ENCODE measurements at regions not wholly inside any gene's neighbourhood (a gene's known extent, or its start where the extent isn't known, plus 50 kb on each side); places are given as distances from the start of the nearest gene placed in this dataset.

DNA sequence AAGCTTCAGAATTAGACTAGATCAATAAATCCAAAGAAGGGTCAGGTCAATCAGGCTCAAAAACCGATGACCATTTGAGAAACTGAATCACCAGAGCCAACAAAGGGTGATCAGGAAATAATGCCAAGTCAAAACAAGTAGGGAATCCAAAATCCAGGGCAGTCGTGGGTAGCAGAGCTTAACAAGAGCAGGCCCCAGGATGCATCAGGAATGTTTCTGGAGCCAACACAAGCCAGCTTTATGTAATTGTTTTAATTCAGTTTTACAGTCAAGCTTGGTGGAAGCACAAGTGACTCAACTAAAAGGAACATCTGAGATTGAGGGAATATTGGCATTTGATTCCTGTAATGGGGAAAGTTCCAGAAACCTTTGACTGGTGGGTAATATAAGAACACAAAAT lies 237.9 kb upstream of the EDA2R start:
- no peak for TF ChIP-seq EP300 (IDR thresholded peaks at IDR 0.05; ENCODE audit: borderline replicate concordance)
- no peak for TF ChIP-seq CEBPB (IDR thresholded peaks at IDR 0.05)
- TF ChIP-seq FOXM1 (IDR thresholded peaks at IDR 0.05; ENCODE audit: borderline replicate concordance, low read depth), result no peak
- no peak for TF ChIP-seq TCF12 (IDR thresholded peaks at IDR 0.05; ENCODE audit: low read depth)
- no peak for TF ChIP-seq CREB1 (IDR thresholded peaks at IDR 0.05; ENCODE audit: low read depth)
- TF ChIP-seq, protein P1, sequence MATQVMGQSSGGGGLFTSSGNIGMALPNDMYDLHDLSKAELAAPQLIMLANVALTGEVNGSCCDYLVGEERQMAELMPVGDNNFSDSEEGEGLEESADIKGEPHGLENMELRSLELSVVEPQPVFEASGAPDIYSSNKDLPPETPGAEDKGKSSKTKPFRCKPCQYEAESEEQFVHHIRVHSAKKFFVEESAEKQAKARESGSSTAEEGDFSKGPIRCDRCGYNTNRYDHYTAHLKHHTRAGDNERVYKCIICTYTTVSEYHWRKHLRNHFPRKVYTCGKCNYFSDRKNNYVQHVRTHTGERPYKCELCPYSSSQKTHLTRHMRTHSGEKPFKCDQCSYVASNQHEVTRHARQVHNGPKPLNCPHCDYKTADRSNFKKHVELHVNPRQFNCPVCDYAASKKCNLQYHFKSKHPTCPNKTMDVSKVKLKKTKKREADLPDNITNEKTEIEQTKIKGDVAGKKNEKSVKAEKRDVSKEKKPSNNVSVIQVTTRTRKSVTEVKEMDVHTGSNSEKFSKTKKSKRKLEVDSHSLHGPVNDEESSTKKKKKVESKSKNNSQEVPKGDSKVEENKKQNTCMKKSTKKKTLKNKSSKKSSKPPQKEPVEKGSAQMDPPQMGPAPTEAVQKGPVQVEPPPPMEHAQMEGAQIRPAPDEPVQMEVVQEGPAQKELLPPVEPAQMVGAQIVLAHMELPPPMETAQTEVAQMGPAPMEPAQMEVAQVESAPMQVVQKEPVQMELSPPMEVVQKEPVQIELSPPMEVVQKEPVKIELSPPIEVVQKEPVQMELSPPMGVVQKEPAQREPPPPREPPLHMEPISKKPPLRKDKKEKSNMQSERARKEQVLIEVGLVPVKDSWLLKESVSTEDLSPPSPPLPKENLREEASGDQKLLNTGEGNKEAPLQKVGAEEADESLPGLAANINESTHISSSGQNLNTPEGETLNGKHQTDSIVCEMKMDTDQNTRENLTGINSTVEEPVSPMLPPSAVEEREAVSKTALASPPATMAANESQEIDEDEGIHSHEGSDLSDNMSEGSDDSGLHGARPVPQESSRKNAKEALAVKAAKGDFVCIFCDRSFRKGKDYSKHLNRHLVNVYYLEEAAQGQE (IDR thresholded peaks at IDR 0.05; ENCODE audit: low read depth), result no peak
- no peak for TF ChIP-seq EGR1 (IDR thresholded peaks at IDR 0.05)
- TF ChIP-seq ZBTB7A (IDR thresholded peaks at IDR 0.05; ENCODE audit: low read depth), result no peak
- TF ChIP-seq TAF1 (IDR thresholded peaks at IDR 0.05; ENCODE audit: low read depth), result no peak
- TF ChIP-seq RAD21 (IDR thresholded peaks at IDR 0.05; ENCODE audit: low read depth), result no peak
- no peak for TF ChIP-seq TEAD4 (IDR thresholded peaks at IDR 0.05)
- TF ChIP-seq, protein P2, sequence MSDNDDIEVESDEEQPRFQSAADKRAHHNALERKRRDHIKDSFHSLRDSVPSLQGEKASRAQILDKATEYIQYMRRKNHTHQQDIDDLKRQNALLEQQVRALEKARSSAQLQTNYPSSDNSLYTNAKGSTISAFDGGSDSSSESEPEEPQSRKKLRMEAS (IDR thresholded peaks at IDR 0.05), result no peak
- TF ChIP-seq NFIC (IDR thresholded peaks at IDR 0.05), result no peak
- TF ChIP-seq, protein P3, sequence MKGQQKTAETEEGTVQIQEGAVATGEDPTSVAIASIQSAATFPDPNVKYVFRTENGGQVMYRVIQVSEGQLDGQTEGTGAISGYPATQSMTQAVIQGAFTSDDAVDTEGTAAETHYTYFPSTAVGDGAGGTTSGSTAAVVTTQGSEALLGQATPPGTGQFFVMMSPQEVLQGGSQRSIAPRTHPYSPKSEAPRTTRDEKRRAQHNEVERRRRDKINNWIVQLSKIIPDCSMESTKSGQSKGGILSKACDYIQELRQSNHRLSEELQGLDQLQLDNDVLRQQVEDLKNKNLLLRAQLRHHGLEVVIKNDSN (IDR thresholded peaks at IDR 0.05), result no peak
- TF ChIP-seq YY1 (IDR thresholded peaks at IDR 0.05; ENCODE audit: low read depth), result no peak

DNA sequence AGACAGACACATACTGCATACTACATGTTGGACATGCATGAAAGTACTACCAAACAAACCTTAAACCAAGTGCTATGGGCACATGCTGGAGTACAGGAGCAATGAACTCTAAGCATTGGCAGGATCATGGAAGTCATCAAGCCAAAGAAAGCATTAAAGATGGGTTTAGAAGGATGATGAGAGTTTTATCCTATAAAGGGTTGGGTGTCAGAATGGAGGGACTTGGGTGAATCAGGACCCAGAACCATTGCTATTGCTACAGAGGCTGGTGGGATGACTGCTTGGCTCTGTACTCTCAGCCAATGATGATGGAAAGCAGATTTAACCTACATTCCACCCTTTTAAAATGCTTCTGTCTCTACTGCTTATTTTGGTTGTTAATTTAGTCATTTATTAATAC lies 233.9 kb upstream of the EDA2R start:
- TF ChIP-seq ZBTB7A (IDR thresholded peaks at IDR 0.05; ENCODE audit: low read depth), result no peak
- TF ChIP-seq TEAD4 (IDR thresholded peaks at IDR 0.05), result no peak
- TF ChIP-seq TAF1 (IDR thresholded peaks at IDR 0.05; ENCODE audit: low read depth), result no peak
- no peak for TF ChIP-seq EGR1 (IDR thresholded peaks at IDR 0.05)
- no peak for TF ChIP-seq CEBPB (IDR thresholded peaks at IDR 0.05)

DNA sequence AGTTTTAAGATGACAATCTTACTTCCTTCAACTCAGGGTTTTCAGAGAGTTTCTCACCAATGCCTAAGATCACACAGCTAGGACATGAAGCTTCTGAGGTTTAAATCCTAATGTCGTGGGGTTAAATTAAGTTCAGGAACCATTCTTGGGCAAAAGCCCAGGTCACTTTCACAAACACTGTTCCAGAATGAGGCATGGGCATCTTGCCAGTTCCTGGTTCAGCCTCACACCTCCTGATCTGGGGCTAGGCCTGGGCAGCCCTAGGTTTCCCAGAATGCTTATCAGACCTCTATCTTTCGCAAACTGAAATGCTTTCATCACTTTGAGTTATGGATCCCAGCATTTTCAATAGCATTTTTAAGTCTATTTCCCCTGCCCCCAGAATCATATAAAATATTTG lies 224.8 kb upstream of the EDA2R start:
- TF ChIP-seq ZBTB7A (IDR thresholded peaks at IDR 0.05; ENCODE audit: low read depth) (no peak), RAD21 (IDR thresholded peaks at IDR 0.05; ENCODE audit: low read depth) (no peak), EGR1 (IDR thresholded peaks at IDR 0.05) (no peak), FOXM1 (IDR thresholded peaks at IDR 0.05; ENCODE audit: borderline replicate concordance, low read depth) (no peak), CREB1 (IDR thresholded peaks at IDR 0.05; ENCODE audit: low read depth) (no peak), YY1 (IDR thresholded peaks at IDR 0.05; ENCODE audit: low read depth) (no peak), TAF1 (IDR thresholded peaks at IDR 0.05; ENCODE audit: low read depth) (no peak), TEAD4 (IDR thresholded peaks at IDR 0.05) (no peak), CEBPB (IDR thresholded peaks at IDR 0.05) (no peak), NFIC (IDR thresholded peaks at IDR 0.05) (no peak), EP300 (IDR thresholded peaks at IDR 0.05; ENCODE audit: borderline replicate concordance) (no peak), TCF12 (IDR thresholded peaks at IDR 0.05; ENCODE audit: low read depth) (no peak)

DNA sequence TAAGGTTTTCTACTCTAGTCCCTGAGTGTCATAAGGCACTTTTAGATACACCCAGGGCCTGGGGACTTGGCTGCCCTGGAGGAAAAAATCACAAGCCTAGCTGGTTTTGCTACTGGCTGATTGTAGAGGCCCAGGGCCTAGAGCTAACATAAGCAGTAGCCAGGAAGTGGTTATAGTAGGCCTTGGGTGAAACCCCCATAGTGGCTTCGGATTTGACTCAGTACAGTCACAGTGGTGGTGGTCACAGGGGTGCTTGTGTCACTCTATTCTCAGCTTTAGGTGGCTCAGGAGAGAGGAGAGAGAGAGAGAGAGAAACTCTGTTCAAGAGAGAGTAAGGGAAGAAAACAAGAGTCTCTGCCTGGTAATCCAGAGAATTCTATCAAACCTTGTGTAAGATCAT lies 194.5 kb upstream of the EDA2R start:
- TF ChIP-seq, protein P2 (IDR thresholded peaks at IDR 0.05), result no peak
- TF ChIP-seq EP300 (IDR thresholded peaks at IDR 0.05; ENCODE audit: borderline replicate concordance) (no peak), CEBPB (IDR thresholded peaks at IDR 0.05) (no peak), RAD21 (IDR thresholded peaks at IDR 0.05; ENCODE audit: low read depth) (no peak), EGR1 (IDR thresholded peaks at IDR 0.05) (no peak), FOXM1 (IDR thresholded peaks at IDR 0.05; ENCODE audit: borderline replicate concordance, low read depth) (no peak)

DNA sequence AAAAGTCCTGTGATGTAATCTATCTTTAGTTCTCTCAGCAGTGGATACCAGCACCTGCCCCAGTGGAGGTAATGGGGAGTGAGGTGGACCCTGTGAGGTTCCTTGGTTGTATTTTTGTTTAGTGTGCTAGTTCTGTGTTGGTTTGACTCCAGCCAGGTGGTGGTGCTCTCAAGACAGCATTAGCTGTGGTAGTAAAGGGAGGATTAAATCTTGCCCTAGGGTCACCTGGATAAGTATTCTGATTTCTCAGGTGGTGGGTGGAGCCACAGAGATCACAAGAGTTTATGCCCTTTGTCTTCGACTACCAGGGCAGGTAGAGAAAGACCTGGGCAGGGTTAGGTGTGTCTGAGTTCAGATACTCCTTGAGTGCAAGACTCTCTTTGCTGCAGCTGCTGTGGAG lies 176.3 kb upstream of the EDA2R start:
- no peak for TF ChIP-seq CEBPB (IDR thresholded peaks at IDR 0.05)
- TF ChIP-seq NFIC (IDR thresholded peaks at IDR 0.05), result no peak

DNA sequence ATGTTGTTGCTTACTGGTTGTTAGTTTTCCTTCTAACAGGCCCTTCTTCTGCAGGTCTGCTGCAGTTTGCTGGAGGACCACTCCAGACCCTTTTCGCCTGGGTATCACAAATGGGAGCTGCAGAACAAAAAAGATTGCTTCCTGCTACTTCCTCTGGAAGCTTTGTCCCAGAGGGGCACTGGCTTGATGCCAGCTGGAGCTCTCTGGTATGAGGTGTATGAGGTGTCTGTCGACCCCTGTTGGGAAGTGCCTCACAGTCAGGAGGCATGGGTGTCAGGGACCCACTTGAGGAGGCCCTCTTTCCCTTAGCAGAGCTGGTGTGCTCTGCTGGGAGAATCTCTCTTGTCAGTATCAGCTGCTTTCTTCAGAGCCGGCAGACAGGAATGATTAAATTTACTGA lies 127.4 kb upstream of the EDA2R start:
- TF ChIP-seq FOXM1 (IDR thresholded peaks at IDR 0.05; ENCODE audit: borderline replicate concordance, low read depth) (no peak), CREB1 (IDR thresholded peaks at IDR 0.05; ENCODE audit: low read depth) (no peak), RAD21 (IDR thresholded peaks at IDR 0.05; ENCODE audit: low read depth) (no peak)

DNA sequence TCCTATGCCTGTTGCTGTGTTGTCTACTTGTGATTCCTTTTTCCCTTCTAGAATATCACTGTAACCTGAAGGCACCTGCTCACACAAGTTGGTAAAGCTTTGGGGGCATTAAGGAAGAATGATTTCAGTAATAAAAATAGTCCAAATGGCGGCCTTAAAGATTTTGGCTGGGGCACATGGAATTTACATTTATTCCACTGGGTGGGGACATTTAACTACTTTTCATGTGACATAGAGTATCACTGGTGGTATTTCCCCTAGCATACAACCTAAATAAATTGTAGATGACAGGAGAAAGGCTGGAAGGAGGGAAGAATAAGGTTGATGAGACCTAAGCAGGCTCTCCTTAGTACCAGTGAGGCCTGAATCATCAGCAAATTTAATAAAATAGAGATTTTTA lies 121.8 kb upstream of the EDA2R start:
- TF ChIP-seq CREB1 (IDR thresholded peaks at IDR 0.05; ENCODE audit: low read depth) (no peak), RAD21 (IDR thresholded peaks at IDR 0.05; ENCODE audit: low read depth) (peak; percentile 20), NFIC (IDR thresholded peaks at IDR 0.05) (no peak)
- TF ChIP-seq, protein P3 (IDR thresholded peaks at IDR 0.05), result no peak

DNA sequence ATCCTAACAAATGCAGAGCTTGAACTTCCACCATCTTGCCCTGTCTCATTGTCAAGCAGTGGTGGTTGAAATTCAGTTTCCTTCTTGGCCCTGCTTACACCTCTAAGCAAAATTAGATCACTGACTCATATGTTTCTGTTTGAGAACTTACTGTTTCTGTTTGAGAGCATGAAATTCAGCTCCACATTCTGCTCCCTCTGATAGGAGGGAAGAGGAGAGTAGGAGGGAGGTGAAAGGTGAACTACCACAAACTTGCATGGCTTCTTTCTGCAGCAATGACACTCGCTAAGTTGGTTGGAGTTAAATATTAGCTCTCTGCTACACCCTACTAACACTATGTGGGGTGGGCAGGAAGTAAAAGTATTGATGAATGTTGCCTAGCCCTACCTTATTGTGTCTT lies 117.8 kb upstream of the EDA2R start:
- TF ChIP-seq NFIC (IDR thresholded peaks at IDR 0.05) (no peak), EP300 (IDR thresholded peaks at IDR 0.05; ENCODE audit: borderline replicate concordance) (no peak)
- TF ChIP-seq, protein P2 (IDR thresholded peaks at IDR 0.05), result no peak

All from Ishikawa (cell line).